Lower lobe of right lung (tissue), 2 donors: ENCODE measurements at regions not wholly inside any gene's neighbourhood (a gene's known extent, or its start where the extent isn't known, plus 50 kb on each side); places are given as distances from the start of the nearest gene placed in this dataset.

Source experiments
- ATAC-seq, 2 donors: fragments of 200-7000 bp; cut with Tn5 transposase; one replicate each; pipeline ENCODE4 v1.9.1; 2020 to 2022; ENCODE audit warnings: mild to moderate bottlenecking in 2 of 2, moderate library complexity in 2 of 2
- DNase-seq: peaks from one replicate; pipeline ENCODE4 v3.0.0-alpha.2; 2020
- H3K27ac ChIP-seq: fragments of 200-600 bp; one replicate; pipeline ENCODE4 v1.8.0; 2022
- H3K27me3 ChIP-seq: fragments of 200-600 bp; one replicate; pipeline ENCODE4 v1.8.0; 2022; ENCODE audit warnings: low read depth
- H3K36me3 ChIP-seq: fragments of 200-600 bp; one replicate; pipeline ENCODE4 v1.8.0; 2022; ENCODE audit warnings: mild to moderate bottlenecking
- H3K4me1 ChIP-seq: fragments of 200-600 bp; one replicate; pipeline ENCODE4 v1.8.0; 2022
- H3K4me3 ChIP-seq: fragments of 200-600 bp; one replicate; pipeline ENCODE4 v1.8.0; 2022; ENCODE audit warnings: mild to moderate bottlenecking
- H3K9me3 ChIP-seq: fragments of 200-600 bp; one replicate; pipeline ENCODE4 v1.8.0; 2022
- intact Hi-C: fragments of 100-400 bp; cut with DNase I; formaldehyde crosslinking; loops from one replicate; pipeline ENCODE4 v1.11.0; 2022
- TF ChIP-seq, protein P1 (sequence below): fragments of 200-600 bp; IDR thresholded peaks from one replicate; pipeline ENCODE4 v1.8.0; 2022; ENCODE audit warnings: antibody characterized with exemption, mild to moderate bottlenecking
- donor health status: DM: no; HTN: yes; CAD: no; lungs with severe emphysema.

DNA sequence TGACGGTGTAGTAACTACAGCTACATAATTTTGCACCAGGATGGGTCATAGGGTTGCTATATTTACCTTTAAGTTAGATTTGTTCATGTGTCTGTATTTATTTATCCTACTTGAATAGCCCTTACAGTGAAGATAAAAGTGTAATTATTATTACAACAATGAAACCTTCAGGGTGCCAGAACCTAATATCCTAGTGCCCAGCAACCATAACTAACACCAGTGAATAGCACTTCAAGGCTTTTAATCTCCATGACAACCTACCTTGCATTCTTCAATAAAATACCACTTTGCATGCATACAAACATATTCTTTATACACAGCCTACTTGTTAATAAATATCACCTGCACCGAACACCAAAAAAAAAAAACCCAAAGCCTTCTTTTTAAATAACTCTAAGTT, 58.7 kb upstream of the G2E3 start:
- Histone ChIP-seq H3K36me3 (no peaks in the 10 kb centered on the region), H3K27ac (no peak overlapping the region)

DNA sequence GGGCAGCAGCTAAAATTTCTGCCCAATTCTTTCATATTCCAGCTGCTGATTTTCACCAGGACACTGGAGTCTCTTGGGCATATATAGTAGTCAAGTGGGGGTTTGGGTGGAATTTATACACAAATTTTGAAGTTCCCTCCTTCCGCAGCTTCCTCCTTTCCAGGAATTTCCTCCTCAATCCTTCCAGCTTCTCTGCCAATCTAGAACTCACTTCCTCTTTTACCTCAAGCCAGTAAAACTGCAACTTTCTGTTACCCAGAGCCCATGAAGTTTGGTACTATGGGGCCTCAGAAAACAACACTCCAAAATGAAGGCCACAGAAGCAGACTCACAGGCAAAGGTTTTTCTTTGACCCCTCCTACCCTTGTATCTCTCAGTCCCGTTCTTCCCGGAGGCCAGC, 51.7 kb upstream of the G2E3 start:
- intact Hi-C loops = no loop called here
- no peaks in the 10 kb centered on the region for H3K36me3 ChIP-seq
- TF ChIP-seq, protein P1, sequence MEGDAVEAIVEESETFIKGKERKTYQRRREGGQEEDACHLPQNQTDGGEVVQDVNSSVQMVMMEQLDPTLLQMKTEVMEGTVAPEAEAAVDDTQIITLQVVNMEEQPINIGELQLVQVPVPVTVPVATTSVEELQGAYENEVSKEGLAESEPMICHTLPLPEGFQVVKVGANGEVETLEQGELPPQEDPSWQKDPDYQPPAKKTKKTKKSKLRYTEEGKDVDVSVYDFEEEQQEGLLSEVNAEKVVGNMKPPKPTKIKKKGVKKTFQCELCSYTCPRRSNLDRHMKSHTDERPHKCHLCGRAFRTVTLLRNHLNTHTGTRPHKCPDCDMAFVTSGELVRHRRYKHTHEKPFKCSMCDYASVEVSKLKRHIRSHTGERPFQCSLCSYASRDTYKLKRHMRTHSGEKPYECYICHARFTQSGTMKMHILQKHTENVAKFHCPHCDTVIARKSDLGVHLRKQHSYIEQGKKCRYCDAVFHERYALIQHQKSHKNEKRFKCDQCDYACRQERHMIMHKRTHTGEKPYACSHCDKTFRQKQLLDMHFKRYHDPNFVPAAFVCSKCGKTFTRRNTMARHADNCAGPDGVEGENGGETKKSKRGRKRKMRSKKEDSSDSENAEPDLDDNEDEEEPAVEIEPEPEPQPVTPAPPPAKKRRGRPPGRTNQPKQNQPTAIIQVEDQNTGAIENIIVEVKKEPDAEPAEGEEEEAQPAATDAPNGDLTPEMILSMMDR = no peak
- H3K4me1 ChIP-seq = no peaks in the 10 kb centered on the region
- no peaks in the 10 kb centered on the region for H3K9me3 ChIP-seq
- no peak overlapping the region for H3K4me3 ChIP-seq
- H3K27ac ChIP-seq = no peak overlapping the region
- no peak for ATAC-seq
- H3K27me3 ChIP-seq = no peaks in the 10 kb centered on the region
- DNase-seq = no peak

More for the DNA sequence above, 58.7 kb upstream of the G2E3 start:
- intact Hi-C loops = no loop called here
- DNase-seq = no peak
- H3K9me3 ChIP-seq = no peaks in the 10 kb centered on the region
- H3K4me1 ChIP-seq = no peaks in the 10 kb centered on the region
- no peak overlapping the region for H3K4me3 ChIP-seq
- TF ChIP-seq, protein P1 = no peak
- ATAC-seq = no peak
- no peaks in the 10 kb centered on the region for H3K27me3 ChIP-seq
